NT2/D1 (cell line): ENCODE measurements at regions not wholly inside any gene's neighbourhood (a gene's known extent, or its start where the extent isn't known, plus 50 kb on each side); places are given as distances from the start of the nearest gene placed in this dataset.

ENCODE experiments used
- DNase-seq: peaks from one replicate; pipeline ENCODE4 v3.0.0-alpha.2; 2011; ENCODE audit warnings: low read depth, low spot score
- H3K27me3 ChIP-seq: 2 replicates; pipeline ENCODE4 v1.6.0; 2011; ENCODE audit warnings: mild to moderate bottlenecking; ENCODE audit not compliant: insufficient read length, insufficient read depth
- H3K36me3 ChIP-seq: 2 replicates; pipeline ENCODE4 v1.6.1; 2011; ENCODE audit warnings: mild to moderate bottlenecking, low read length, mixed read lengths; ENCODE audit not compliant: insufficient read depth, insufficient read length
- H3K4me1 ChIP-seq: 2 replicates; pipeline ENCODE4 v1.5.1; 2011; ENCODE audit not compliant: insufficient read depth, insufficient read length
- H3K4me3 ChIP-seq: 2 replicates; pipeline ENCODE4 v1.5.1; 2011; ENCODE audit warnings: low read depth; ENCODE audit not compliant: insufficient read length
- H3K9ac ChIP-seq: 2 replicates; pipeline ENCODE4 v1.6.0; 2011; ENCODE audit warnings: low read depth; ENCODE audit not compliant: insufficient read length
- H3K9me3 ChIP-seq: 2 replicates; pipeline ENCODE4 v1.5.1; 2011; ENCODE audit warnings: mild to moderate bottlenecking, low read length; ENCODE audit not compliant: insufficient read depth
- SUZ12 ChIP-seq: IDR thresholded peaks from 2 replicates; pipeline ENCODE4 v1.6.1; 2011; ENCODE audit not compliant: insufficient read length, insufficient read depth; ENCODE audit errors: extremely low read depth
- YY1 ChIP-seq: IDR thresholded peaks from 2 replicates; pipeline ENCODE4 v1.6.1; 2011; ENCODE audit not compliant: insufficient read length, insufficient read depth
- ZNF274 ChIP-seq: IDR thresholded peaks from 2 replicates; pipeline ENCODE4 v1.6.1; 2011; ENCODE audit warnings: mild to moderate bottlenecking, low read depth, low read length

GRCh38 chr10:130726996-130727725 lies 584.4 kb downstream of the TCERG1L start:
- Histone ChIP-seq H3K4me1 (no peaks in the 10 kb centered on the region), H3K9me3 (no peaks in the 10 kb centered on the region), H3K4me3 (no peak overlapping the region), H3K9ac (no peak overlapping the region), H3K36me3 (no peaks in the 10 kb centered on the region), H3K27me3 (no peaks in the 10 kb centered on the region)
- no peak for DNase-seq
- no peak for TF ChIP-seq YY1
- TF ChIP-seq ZNF274, result no peak
- no peak for TF ChIP-seq SUZ12

- Histone ChIP-seq H3K36me3 (no peaks in the 10 kb centered on the region), H3K4me3 (no peak overlapping the region), H3K4me1 (no peaks in the 10 kb centered on the region), H3K9ac (no peak overlapping the region), H3K9me3 (no peaks in the 10 kb centered on the region), H3K27me3 (no peaks in the 10 kb centered on the region)
- TF ChIP-seq YY1, result no peak
- no peak for TF ChIP-seq SUZ12
- TF ChIP-seq ZNF274, result no peak
- DNase-seq, result no peak
Observed at GRCh38 chr10:130727766-130728490, 583.6 kb downstream of the TCERG1L start.

GRCh38 chr10:130728531-130729215 lies 582.8 kb downstream of the TCERG1L start:
- Histone ChIP-seq H3K9me3 (no peaks in the 10 kb centered on the region), H3K27me3 (no peaks in the 10 kb centered on the region), H3K4me3 (no peak overlapping the region), H3K4me1 (no peaks in the 10 kb centered on the region), H3K9ac (no peak overlapping the region), H3K36me3 (no peaks in the 10 kb centered on the region)
- DNase-seq, result no peak
- no peak for TF ChIP-seq YY1
- no peak for TF ChIP-seq ZNF274
- no peak for TF ChIP-seq SUZ12

- Histone ChIP-seq H3K4me1 (no peaks in the 10 kb centered on the region), H3K27me3 (peaks cover 3% of the 10 kb centered on the region), H3K36me3 (no peaks in the 10 kb centered on the region), H3K4me3 (no peak overlapping the region), H3K9me3 (no peaks in the 10 kb centered on the region), H3K9ac (no peak overlapping the region)
- TF ChIP-seq ZNF274, result no peak
- no peak for TF ChIP-seq SUZ12
- TF ChIP-seq YY1, result no peak
- no peak for DNase-seq
Observed at GRCh38 chr10:130729876-130730275, 581.6 kb downstream of the TCERG1L start.

- Histone ChIP-seq H3K36me3 (no peaks in the 10 kb centered on the region), H3K9me3 (no peaks in the 10 kb centered on the region), H3K4me3 (no peak overlapping the region), H3K9ac (no peak overlapping the region), H3K27me3 (peaks cover 11% of the 10 kb centered on the region), H3K4me1 (no peaks in the 10 kb centered on the region)
- DNase-seq, result no peak
- TF ChIP-seq SUZ12 (no peak), ZNF274 (no peak), YY1 (no peak)
Observed at GRCh38 chr10:130737186-130737585, 574.3 kb downstream of the TCERG1L start.

GRCh38 chr10:130737621-130738020 lies 573.9 kb downstream of the TCERG1L start:
- H3K4me1 ChIP-seq, result no peaks in the 10 kb centered on the region
- TF ChIP-seq SUZ12, result no peak
- no peak for TF ChIP-seq YY1
- TF ChIP-seq ZNF274, result no peak
- peak; percentile 32 for DNase-seq
- H3K4me3 ChIP-seq, result no peak overlapping the region
- H3K9me3 ChIP-seq, result no peaks in the 10 kb centered on the region
- H3K27me3 ChIP-seq, result peaks cover 11% of the 10 kb centered on the region
- no peaks in the 10 kb centered on the region for H3K36me3 ChIP-seq
- no peak overlapping the region for H3K9ac ChIP-seq
